NB4 (cell line): ENCODE measurements at regions not wholly inside any gene's neighbourhood (a gene's known extent, or its start where the extent isn't known, plus 50 kb on each side); places are given as distances from the start of the nearest gene placed in this dataset.

ENCODE experiments used
- MYC ChIP-seq: IDR thresholded peaks from 2 replicates; pipeline ENCODE4 v1.6.1; 2011; ENCODE audit warnings: low read depth, low read length
- POLR2A ChIP-seq: IDR thresholded peaks from 2 replicates; pipeline ENCODE4 v1.6.1; 2011; ENCODE audit warnings: mild to moderate bottlenecking; ENCODE audit not compliant: insufficient read length; ENCODE audit errors: extremely low read depth
- TF ChIP-seq, protein P1 (sequence below): IDR thresholded peaks from one replicate; pipeline ENCODE4 v1.5.1; 2012; ENCODE audit warnings: low read depth, low read length

DNA sequence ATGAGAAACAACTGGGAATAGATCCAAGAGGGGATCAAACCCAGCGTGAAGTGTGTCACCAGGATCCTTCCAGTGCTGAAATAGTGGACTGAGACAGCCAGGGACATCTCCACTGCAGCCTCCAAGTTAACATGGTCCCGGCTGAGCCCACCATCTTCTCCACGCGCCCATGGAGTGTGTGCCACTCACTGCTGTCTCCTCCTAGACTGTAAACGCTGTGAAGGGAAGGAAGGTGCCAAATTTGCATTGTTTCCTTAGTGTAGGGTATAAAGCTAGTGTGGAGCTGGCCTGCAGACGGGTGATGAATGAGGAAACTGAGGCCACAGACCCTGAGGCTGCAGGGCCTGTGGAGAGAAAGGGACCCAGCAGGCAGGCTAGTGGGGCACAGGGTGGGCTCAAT lies 183.6 kb downstream of the FOXD2 start:
- TF ChIP-seq, protein P1, sequence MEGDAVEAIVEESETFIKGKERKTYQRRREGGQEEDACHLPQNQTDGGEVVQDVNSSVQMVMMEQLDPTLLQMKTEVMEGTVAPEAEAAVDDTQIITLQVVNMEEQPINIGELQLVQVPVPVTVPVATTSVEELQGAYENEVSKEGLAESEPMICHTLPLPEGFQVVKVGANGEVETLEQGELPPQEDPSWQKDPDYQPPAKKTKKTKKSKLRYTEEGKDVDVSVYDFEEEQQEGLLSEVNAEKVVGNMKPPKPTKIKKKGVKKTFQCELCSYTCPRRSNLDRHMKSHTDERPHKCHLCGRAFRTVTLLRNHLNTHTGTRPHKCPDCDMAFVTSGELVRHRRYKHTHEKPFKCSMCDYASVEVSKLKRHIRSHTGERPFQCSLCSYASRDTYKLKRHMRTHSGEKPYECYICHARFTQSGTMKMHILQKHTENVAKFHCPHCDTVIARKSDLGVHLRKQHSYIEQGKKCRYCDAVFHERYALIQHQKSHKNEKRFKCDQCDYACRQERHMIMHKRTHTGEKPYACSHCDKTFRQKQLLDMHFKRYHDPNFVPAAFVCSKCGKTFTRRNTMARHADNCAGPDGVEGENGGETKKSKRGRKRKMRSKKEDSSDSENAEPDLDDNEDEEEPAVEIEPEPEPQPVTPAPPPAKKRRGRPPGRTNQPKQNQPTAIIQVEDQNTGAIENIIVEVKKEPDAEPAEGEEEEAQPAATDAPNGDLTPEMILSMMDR = no peak
- no peak for TF ChIP-seq POLR2A
- TF ChIP-seq MYC = no peak
